ENCODE measurements at regions not wholly inside any gene's neighbourhood (a gene's known extent, or its start where the extent isn't known, plus 50 kb on each side); places are given as distances from the start of the nearest gene placed in this dataset.

DNA sequence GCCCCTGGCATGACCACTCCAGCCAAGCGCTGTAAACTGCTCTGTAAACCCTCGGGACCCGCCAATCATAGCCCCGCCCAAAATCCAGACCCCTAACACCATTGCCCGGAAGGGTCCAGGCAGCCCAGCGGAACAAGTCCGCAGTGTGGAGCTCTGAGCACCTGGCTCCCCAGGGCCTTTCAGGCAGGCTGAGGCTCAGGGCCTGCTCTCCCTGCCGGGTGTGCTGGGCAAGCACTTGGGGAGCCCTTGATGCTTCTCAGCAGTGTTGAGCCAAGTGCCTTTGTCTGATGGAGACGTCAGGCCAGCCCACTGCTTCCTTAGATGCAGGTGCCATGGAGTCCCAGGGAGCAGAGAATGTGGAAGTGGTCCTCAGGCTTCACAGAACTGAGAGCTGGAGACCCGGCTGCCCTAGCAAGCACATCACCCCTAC, 106.2 kb downstream of the TLE3 start:
- DNase-seq (ENCODE audit: low read depth): no peak

DNA sequence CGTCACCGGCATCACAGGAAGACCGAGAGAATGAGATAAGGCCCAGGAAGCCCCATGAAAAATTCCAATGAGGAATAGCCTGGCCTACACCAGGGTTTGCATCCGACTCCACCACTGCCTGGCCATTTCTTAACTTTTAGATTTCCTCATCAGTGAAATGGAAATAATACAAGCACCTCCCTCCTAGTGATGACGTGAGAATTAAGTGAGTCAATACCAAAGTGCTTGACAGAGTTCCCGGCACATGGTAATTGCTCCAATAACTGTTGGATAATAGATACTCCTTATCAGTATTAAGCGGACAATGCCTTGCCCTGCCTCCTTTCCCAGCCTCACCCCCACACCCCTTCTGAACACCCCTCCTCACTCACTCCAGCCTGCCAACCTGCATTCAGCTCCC, 105.4 kb downstream of the TLE3 start:
- DNase-seq (ENCODE audit: low read depth): no peak

- DNase-seq (ENCODE audit: low read depth): no peak
Measured at GRCh38 chr15:69994429-69995205, 103.1 kb downstream of the TLE3 start.

DNA sequence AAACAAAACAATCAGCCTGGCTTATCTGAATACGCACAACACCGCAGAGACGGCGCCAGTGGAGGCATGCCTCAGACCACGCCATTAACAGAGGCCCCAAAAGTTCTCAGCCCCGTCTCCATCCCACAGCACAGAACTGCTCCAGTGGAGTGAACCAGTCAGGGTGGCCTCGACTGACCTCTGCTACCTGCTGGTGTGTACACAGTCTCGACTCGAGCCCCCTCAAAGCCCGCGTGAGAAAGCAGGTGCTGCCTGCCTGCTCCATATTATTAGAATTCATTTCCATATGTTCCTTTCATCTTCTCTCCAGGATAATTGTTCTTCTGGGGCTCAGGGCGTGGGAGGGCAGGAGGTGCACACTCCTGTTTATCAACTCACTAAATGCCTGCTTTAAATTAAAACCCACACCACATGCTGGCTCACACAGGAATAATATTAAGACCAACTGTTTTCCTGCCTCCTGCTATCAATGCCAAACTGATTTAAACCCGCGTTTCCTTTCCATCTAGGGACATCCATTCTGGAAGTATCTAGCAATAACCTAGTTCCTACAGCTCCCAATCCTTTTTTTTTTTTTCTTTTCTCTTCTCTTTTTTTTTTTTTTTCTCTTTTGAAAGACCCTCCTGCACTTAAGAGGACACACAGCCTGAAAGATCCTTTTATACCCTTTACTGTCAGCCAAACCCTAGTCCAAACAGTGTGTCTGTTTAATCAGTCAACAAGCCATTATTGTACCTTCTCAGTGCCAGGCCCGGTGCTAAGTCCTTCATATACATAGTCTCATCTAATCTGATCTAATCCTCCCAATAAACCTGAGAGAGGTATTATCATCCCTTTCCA, 101.2 kb downstream of the TLE3 start:
- no peak for DNase-seq (ENCODE audit: low read depth)

DNA sequence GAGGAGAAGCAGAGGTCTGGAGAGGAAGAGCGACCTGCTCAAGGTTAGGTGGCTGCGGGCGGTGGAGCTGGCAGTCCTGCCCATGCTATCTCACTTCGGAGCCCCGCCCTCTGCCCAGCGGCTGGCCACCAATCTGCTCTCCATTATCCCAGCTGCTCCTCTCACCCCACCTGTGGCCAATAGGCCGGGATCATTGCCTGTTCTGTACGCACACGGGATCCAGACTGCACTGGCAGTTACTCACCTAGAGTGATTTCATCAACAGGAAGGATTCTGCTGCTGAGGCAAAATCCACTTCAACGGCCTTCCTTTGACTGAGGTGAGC, 100.6 kb downstream of the TLE3 start:
- DNase-seq (ENCODE audit: low read depth): no peak

All from HS-27A (cell line).